GM18907 (cell line): ENCODE measurements at regions not wholly inside any gene's neighbourhood (a gene's known extent, or its start where the extent isn't known, plus 50 kb on each side); places are given as distances from the start of the nearest gene placed in this dataset.
"Not testable (repeated sequence)": the region's sequence is repeated elsewhere in the genome, so short reads cannot be mapped to it uniquely, and the experiment has no call there.

Experiments
- ATAC-seq: cut with Tn5 transposase; IDR thresholded peaks from one replicate; pipeline ENCODE4 v1.9.1; 2021; ENCODE audit warnings: mild to moderate bottlenecking, moderate library complexity; ENCODE audit not compliant: unreplicated experiment

DNA sequence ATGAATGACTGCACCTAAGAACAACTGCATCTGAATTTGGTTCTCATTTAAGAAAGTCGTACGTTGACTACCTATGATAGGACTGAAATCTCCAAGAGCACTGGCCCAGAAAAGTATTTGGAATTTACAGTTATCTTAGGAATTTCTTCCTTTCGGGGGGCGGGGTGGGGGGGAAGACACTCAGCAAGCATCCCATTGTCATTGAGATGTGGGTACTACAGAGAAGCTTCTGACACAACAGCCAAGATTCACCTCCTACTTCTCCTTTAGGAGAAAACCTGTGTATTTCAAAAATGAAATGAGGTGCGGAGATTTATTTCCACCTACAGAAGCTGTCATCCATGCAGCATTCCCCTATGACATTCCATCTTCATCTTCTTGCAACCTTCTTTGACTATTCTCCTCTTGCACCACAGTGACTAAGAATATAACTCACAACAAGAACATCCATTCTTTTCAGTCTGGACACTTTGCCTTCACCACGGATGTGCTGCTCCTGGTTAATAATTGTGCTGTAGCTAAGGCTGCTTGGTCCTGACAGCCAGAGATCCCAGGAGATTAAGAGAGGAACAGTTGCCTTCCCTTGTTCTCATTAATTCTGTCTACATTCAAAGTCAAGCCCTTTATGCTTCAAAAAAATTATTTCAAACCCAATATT is 98.4 kb upstream of the FRMD4A start:
- ATAC-seq: no peak

DNA sequence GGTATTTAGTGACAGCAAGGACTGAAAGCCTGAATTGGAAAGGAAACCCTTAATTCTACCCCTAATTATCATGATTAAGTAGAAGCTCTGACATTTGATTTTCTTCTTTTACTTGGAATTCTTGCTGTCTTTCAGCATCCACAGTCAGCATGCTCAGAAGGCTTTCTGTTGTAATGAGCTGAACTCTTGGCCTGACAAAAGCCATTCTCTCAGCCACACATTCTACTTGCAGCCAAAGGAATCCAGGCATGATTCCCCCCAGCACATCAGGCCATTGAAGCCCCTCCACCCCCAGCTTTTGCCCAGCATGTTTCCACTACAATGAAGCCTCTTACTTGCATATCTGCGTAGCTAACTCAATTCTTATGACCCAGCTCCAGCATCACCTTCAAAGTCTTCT is 94.3 kb upstream of the FRMD4A start:
- no peak for ATAC-seq

DNA sequence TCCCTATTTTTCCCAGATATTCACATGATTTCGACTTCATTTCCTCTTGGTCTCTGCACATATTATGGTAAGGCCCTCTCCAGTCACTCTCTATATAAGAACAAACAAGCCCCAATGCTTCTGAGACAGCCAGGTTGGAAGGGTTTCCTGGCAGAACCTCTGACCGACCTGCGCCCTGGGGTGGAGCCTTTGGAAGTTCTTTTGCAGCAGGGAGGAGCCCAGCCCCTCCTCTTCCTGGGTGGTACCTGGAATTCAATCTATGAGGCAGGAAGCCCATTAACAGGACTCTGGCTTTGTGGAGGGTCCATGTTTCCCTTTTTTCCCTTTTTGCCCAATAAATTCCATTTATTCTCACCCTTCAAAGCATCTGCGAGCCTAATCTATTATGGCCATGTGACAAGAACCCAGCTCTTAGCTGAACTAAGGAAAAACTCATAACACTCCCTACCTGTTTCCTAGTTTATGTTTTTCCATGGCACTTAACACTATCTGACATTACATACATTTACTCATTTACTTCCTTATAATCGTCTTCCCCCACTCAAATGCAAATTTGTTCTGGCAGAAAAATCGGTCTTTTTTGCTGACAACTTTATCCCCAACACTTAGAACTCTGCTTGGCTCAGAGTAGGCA is 92.5 kb upstream of the FRMD4A start:
- no peak for ATAC-seq

DNA sequence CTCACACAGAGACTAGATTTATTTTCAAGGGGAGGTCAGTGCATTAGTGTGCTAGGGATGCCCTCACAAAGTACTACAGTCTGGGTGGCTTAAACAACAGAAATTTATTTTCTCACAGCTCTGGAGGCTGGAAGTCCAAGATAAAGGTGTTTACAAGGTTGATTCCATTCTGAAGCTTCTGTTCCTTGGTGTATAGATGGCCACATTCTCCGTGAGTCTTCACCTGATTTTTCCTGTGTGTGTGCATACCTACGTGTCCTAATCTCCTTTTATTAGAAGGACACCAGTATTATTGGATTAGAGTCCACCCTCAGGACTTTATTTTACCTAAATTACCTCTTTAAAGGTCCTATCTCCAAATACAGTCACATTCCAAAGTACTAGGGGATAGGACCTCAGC is 91.7 kb upstream of the FRMD4A start:
- no peak for ATAC-seq

DNA sequence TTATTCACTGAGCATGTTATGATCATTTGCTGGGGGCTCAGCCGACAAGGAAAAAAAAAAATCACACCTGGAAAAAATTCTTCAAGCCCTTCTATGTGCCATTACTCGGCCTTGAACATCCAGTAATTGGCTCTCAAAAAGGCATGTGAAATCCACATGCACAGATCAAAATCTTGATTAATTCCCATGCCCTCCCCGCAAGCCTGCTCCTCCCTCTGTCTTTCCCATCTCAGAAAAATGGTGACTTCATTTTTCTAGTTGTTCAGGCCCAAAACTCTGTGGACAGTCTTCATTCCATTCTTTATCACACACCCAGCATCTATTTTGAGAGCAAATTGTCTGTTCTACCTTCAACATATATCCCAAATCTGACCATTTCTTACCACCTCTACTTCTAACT is 91.2 kb upstream of the FRMD4A start:
- ATAC-seq: no peak

GRCh38 chr10:14417336-14417735 is 86.6 kb upstream of the FRMD4A start:
- ATAC-seq: not testable (repeated sequence)

DNA sequence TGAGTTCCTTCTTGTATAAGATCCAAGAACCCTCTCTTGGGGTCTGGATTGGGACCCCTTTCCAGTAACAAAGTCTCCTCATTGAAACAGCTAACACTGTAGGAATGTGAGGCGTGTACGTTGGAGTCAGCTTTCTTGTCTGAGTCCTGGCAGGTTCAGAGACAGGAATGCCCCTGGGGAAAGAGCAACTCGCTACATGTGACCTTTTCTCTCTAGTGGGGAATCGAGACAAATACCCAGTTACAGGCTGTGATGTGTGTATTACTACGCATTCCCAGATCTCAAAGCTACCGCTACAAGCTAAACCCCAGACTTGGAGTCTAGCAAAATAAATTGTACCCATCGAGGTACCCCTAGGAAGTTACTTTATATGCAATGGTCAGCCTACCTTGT is 85.6 kb upstream of the FRMD4A start:
- no peak for ATAC-seq

DNA sequence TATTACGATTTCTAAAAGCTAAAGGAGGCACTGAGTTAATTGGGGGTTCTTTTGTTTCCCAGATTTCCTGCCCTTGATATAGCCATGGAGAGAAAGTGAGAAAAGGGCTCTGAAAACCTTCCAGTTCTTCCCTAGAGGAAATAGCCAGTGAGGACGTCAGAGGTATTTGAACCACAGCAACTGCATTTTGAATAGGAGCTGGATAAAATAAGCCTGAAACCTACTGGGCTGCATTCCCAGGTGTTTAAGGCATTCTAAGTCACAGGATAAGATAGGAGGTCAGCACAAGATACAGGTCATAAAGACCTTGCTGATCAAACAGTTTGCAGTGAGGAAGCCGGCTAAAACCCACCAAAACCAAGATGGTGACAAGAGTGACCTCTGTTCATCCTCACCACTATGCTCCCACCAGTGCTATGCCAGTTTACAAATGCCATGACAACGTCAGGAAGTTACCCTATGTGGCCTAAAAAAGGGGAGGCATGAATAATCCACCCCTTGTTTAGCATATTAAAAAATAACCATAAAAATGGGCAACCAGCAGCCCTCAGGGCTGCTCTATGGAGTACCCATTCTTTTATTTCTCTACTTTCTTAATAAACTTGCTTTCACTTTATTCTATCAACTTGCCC is 85.1 kb upstream of the FRMD4A start:
- no peak for ATAC-seq

GRCh38 chr10:14414901-14415300 is 84.2 kb upstream of the FRMD4A start:
- ATAC-seq: no peak

DNA sequence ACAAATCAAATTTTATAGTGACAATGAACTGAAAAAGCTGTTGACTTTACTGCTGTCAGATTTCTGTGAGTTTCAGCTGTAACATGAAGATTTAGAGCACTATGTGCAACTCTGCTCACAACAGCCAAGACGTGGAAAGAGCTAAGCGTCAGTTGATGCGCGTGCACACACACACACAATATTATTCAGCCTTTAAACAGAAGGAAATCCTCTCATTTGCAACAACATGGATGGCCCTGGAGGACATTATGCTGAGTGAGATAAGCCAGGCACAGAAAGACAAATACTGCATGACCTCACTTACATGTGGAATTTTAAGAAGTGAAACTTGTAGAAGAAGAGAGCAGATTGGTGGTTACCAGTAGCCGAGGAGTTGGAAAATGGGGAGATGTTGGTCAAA is 82.8 kb upstream of the FRMD4A start:
- no peak for ATAC-seq

DNA sequence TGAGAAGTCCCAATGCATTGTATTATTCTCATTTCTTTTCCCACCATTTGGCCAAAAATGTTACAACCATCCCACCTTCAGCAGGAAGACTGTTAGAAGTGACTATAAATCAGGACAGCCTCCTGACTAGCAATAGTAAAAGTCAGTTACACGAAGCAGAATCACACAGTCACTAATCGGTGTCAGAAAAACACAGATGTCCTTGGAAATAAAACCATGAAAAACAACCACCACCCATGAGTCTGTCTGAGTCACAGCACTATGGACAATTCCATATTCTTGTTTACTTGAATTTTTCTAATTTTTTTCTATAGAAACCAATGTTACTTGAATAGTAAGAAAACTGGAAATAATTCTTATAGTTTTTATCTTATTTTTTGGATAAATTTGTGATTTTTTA is 81.9 kb upstream of the FRMD4A start:
- ATAC-seq: no peak

GRCh38 chr10:14409856-14410458 is 79.2 kb upstream of the FRMD4A start:
- no peak for ATAC-seq

DNA sequence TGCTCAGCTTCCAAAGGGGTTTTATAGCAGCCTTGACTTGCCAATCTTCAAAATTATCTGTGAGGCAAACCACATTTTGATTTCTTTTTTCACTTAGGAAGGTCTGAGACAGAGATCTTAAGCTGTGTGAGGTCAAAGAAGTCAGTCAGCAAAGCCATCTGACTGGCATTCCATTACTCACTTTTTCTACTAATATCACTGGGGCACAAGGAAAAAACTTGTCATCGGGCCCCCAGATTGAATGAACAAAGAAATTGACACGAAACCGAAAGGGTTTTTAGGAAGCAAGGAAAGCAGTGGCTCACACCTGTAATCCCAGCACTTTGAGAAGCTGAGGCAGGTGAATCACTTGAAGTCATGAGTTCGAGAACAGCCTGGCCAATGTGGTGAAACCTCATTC is 78.5 kb upstream of the FRMD4A start:
- no peak for ATAC-seq

DNA sequence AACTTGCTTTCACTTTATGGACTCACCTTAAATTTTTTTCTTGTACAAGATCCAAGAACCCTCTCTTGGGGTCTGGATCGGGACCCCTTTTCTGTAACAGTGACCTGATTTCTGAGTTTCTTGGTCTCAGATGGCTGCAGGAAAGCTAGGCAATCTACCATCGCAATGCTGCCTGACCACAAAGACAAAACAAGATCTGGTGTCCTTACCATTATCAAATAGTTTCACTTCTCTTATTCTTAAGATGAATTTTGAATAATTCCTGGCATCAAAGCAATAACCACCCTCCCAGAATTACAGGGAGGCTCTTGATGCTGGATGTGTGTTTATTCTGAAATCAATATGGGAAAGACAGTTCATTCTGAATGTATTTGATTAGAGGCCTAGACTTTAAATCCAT is 77.4 kb upstream of the FRMD4A start:
- no peak for ATAC-seq

GRCh38 chr10:14407567-14407966 is 76.8 kb upstream of the FRMD4A start:
- no peak for ATAC-seq

GRCh38 chr10:14405076-14406065 is 74.6 kb upstream of the FRMD4A start:
- no peak for ATAC-seq

GRCh38 chr10:14403881-14404623 is 73.3 kb upstream of the FRMD4A start:
- ATAC-seq: no peak

DNA sequence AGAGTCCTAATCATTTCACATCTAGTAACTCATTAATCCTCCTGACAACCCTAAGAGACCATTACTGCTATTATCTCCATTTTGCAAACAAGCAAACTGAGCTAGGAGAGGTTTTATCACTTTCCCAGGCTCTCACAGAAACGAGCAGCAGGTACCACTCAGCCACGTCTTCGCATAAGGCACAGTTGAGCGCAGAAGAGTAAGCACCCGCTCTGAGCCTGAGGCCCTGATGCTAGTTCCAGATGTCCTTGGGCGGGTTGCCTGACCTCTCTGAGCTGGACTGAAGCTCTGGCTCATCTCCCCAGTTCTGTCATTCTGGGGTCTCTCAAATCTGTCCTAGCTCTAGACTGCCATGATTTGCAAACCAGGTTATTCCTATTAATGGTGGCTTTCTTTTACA is 72.6 kb upstream of the FRMD4A start:
- no peak for ATAC-seq

GRCh38 chr10:14399641-14400040 is 68.9 kb upstream of the FRMD4A start:
- ATAC-seq: no peak

GRCh38 chr10:14397066-14397465 is 66.3 kb upstream of the FRMD4A start:
- no peak for ATAC-seq
